Right hindlimb (tissue), 1 donor: ENCODE measurements at regions not wholly inside any gene's neighbourhood (a gene's known extent, or its start where the extent isn't known, plus 50 kb on each side); places are given as distances from the start of the nearest gene placed in this dataset.

Experiments used
- DNase-seq: peaks from one replicate; pipeline ENCODE4 v3.0.0-alpha.2; 2018

- no peak for DNase-seq
Measured at GRCh38 chr2:40507432-40507831, 55.5 kb upstream of the SLC8A1 start.

DNA sequence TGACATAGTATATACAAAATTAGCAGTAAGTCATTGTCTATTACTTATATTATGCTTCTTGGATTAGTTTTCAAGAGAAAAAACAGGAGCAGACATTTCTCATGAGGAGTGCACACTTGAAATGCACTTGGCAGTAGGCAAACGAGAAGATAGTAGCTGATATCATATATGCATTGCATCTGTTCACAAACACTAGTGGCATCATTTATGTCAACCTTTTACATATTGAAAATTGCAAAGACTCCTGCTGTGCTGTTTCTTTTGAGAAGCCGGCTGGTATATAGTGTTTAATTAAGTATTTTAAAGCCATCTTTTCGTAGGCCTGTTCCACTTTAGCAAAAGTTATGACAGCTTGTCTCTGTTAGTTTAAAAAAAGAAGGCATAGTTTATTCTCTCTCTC lies 58.4 kb upstream of the SLC8A1 start:
- DNase-seq: no peak

DNA sequence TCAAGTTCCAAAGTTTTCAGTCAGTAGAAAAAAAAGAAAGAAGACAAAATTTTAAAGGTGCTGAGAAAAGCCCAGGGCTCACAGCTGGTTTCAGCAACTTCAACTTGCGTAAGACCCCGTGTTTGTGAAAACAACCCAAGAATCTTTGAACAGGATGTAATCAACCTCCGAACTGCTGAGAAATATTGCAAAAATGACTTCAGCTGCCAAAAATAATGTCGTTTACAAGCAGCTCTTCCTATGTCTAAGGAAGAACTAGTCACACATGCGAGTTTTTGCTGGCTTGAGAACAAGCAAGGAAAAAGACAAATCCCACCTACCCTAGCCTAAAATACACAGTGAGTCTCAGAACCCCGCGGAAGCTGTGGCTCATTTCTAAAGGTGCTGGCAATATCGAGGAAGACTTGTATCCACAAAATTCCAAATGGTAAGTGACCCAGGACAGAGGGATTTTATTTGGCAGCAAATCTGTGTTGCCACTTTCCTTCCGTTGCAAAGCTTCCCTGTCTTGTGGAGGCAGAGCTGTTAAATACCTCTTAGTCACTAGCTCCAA lies 59.8 kb upstream of the SLC8A1 start:
- peak; percentile 33 for DNase-seq

DNA sequence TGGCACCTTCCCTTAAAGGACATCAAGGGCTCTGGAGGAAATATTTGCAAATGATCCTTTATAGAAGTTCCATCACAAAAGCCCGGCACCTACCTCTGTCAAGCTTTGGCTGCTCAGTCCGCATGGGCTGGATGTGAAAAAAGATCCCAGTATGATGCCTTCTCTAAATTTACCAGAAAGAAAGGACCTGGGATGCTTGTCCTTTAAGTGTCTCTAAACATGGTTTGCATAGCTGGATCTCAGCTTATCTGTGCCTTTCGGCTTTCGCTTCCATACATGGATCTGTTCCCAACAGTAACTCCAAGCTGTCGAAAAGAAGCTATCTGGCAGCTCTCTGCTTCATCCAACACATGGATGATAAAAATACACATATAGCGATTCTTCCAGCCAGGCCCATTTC lies 60.4 kb upstream of the SLC8A1 start:
- peak; percentile 22 for DNase-seq

DNA sequence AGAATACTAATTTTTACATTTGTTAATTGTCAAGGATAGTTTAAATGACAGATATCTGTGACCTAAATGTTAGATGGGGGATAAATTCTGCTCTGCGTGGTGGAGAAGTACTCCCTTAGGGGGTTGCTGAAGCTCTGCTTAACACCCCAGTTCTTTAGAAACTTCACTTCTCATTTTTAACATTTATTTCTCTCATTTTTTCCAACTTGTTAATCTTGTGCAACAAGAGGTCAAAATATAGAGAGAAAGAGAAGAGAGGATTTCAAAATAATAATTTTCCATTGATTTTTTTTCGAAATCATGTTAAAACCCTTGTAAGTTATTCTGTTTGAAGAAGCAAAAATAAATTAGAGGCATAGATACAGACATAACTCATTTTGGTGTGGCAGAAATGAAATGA lies 61.3 kb upstream of the SLC8A1 start:
- DNase-seq: no peak

GRCh38 chr2:40516604-40517003 lies 64.7 kb upstream of the SLC8A1 start:
- no peak for DNase-seq

DNA sequence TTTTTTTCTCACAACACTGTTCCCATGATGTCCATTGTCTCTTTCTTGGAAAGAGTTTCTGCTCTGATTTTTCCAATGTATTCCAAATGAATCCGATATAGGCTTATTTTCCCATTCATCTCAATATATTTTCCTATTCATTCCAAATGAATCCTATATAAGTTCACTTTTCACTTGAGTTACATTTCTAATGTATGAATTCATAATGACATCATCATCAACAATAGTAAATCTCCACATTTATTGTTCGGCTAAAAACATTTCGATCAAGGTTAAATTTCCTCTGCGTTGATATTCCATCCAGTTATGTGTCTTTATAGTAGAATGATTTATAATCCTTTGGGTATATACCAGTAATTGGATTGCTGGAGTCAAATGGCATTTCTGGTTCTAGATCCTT lies 76.7 kb upstream of the SLC8A1 start:
- DNase-seq: no peak

DNA sequence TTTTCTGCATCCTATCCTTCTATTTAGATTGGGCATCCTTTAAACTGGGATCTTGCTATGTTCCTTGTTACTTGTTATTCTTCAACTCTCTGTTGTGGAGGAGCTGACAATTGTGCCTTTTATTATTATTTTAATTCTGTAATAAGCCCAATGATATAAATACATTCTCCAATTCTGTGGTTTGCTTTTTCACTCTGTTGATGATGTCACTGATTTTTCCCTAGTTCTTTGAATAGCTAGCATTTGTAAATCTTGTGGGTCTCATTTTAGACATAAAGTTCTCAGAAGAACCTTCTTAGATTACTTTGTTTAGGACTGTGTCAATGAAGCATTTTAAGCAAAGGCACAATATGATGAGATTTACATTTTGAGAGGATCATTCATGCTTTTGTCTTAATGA lies 79.5 kb upstream of the SLC8A1 start:
- no peak for DNase-seq

DNA sequence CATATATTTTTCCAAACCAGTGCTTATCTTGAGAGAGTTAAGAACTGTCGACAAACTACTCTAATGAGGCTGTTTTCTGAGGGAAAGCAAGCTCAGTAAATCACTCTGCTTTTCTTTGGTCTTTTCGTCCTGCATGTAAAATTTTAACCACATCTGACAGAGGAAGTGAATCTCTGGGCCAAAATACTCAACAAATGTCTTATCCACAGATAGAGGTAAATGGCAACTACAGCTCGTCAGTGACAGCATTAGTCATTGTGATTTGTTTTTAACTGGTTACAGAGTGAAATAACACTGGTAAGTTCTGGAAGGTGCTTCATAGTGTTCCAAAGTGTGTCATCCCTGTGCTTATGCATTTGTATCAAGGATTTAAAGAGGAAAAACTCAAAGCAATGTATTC lies 82.6 kb upstream of the SLC8A1 start:
- DNase-seq: no peak

DNA sequence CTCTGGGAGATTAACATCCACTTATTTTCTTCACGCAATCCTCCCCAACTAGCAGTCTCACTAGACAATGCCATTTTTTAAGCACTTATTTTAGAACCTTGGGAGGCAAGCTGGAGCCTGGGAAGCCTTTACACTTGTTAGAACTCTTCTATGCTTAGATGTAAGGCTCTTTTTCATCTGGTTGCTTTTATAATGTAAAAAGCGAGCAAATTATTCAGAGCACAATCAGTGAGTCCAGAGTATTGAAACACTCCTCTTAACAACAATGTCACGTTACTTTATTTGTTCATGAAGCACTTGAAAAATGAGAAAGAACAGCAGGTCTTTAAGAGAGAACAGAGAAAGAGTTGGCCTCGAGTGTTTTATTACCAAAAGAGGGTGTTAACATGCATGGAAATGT lies 84.1 kb upstream of the SLC8A1 start:
- DNase-seq: no peak

DNA sequence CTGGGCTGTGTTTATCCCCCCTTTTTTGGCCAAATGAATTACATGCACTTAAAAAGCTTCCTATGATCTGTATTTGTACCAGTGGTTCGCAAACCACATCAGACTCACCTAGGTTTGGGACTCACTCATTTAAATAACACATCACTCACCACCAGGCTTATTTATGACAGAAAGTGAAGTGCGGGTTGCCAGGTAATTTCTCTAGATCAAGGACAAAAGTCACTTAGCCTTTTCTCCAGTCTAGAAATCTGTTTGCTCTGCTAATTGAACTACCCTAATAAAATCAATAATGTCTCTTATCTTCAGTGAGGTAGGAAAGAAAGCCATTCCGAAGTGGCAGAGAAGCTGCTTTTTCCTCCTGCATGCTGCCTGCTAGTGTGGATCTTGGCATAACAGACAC lies 88.1 kb upstream of the SLC8A1 start:
- DNase-seq: no peak

- no peak for DNase-seq
Measured at GRCh38 chr2:40543381-40543780, 91.5 kb upstream of the SLC8A1 start.

DNA sequence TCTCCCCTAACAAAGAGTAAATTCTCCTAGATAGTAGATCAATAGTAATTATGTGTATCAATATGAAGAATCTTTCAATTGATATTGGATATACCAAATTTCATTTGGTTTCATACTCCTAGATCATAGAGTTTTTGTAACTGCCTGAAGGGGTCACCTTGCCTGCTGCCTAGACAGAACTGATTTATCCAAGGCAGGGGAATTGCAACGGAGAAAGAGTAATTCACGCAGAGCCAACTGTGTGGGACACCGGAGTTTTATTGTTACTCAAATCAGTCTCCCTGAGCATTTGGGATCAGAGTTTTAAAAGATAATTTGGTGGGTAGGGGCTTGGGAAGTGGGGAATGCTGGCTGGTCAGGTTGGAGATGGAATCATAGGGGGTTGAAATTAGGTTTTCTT lies 92.2 kb upstream of the SLC8A1 start:
- no peak for DNase-seq

DNA sequence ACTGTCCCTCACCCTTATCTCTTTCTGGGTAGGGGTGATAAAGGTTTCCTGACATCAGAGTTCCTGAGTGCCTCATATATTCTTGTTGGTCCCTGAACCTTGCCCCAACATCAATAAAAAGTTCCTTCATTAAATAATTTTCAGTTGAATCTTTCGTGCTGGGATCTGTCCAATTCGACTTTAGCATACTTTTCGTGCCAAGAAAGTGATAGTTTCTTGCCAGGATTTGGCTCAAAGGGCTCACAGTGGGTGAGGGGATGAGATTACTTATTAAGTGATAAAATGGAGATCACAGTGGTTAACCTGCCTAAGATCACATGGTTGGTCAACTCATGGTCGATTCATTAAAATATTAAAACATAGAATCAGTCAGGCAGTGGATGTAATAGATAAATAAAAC lies 93.8 kb upstream of the SLC8A1 start:
- no peak for DNase-seq

GRCh38 chr2:40546439-40547191 lies 94.7 kb upstream of the SLC8A1 start:
- DNase-seq: no peak

- no peak for DNase-seq
Measured at GRCh38 chr2:40548521-40548920, 96.6 kb upstream of the SLC8A1 start.

DNA sequence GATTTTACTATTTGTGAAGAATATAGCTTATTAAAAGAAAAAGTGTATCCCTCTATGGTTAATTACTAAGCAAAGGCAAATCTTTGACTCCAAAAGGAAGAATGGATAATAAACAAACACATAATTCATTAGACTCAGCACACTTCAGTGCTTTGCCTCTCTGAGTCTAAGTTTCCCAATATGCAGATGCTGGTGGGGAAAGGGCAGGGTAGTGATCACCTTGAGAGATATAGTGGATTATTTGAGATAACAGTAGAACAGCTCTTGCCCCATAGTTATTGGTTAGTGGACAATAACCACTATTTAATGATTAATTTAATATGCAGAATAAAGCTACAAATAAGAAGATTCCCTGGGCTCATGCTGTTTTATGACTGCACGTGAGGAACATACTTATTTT lies 98.2 kb upstream of the SLC8A1 start:
- no peak for DNase-seq

- DNase-seq: no peak
Measured at GRCh38 chr2:40551081-40551480, 99.2 kb upstream of the SLC8A1 start.

DNA sequence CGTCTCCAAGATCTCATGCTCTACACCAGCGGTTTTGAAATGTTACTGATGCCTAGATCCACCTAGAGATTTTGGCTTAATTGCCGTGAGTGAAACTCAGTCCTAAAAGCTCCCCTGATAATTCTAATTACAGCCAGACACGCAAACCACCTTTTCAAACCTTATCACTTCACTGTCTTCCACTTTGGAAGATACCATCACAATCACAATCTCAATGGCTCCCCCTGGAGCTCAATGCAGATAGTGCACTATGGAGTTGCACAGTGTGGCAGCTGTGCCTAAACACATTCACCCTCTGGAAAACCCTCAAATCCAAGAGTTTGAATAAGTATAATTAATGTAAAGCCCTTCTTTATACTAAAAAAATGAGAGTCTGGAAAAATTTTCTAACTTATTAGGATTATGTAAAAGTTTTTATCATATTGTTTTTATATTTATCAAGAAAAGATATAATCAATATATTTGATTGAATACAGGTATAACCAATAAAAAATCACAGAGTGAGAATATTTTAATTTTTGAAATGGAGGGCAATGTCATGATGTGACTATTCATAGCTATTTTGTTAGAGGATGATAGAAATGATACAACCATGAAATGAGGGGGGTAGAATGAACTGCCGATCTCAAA lies 102.9 kb upstream of the SLC8A1 start:
- peak; percentile 33 for DNase-seq

DNA sequence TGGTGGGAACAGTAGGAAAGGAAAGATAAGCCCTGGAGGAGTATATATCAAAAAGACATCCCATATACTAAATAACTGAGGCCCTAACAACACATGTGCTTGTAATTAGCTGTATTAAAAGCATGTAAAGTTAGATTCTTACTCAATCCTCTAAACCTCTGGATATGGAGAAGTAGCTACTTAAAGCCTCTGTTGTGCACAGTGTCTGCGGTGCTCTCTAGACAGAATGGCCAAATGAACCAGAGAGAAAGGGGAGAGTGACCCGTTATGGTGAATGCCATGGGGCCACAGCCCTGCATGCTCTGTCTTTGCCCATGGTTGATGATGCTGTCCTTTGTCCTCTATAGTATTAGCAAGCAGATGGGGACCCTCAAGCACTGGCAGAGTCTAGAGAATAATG lies 104.4 kb upstream of the SLC8A1 start:
- no peak for DNase-seq

- no peak for DNase-seq
Measured at GRCh38 chr2:40556739-40557138, 104.8 kb upstream of the SLC8A1 start.

GRCh38 chr2:40558761-40559160 lies 106.9 kb upstream of the SLC8A1 start:
- DNase-seq: no peak

DNA sequence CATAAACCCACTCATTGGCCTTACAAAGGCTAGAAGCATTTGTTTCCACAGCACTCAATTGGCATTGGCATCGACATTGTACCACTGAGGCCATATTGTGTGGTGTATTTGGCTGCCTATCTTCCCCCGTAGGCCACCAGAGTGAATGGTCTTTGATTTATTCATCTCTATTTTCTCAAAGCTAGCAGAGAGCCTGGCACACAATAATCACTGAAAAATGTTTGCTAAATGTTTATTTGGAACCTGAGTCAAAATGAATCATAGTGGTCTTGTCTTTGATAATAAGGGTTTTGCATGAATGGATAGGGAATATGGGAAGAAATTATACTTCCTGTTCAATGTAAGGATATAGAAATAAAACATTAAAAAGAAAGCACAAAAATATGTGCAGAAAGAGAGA lies 107.3 kb upstream of the SLC8A1 start:
- no peak for DNase-seq

DNA sequence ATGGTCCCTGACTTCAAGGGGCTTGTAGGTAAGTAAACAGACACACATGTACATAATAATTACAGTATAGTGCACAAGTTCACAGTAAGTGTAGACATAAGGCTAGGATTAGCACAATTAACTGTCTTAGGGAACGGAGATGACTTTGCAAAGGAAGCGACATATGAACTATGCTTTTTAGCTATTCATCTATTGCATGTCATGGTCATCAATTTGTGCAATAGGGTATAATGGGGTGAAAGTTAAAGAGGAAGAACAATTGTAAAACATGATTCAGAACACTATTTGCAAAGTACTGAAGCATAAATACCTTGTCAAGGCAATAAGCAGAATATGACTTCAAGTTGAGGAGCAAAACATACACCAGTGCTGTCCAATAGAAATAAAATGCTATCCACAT lies 112.3 kb upstream of the SLC8A1 start:
- no peak for DNase-seq

DNA sequence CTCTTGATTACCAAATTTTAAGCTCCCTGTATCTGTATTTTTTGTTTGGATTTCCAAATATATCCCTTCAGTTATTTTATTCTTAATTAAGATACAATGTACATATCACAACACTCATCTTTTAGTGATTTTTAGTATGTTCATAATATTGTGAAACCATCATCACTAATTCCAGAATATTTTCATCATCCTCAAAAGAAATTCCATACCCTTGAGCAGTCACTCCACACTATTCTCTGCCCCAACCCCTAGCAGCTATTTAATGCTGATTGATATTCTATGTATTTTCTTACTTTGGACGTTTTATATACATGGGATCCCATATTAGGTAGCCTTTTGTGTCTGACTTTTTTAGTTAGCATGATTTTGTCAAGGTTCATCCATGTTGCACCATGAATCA lies 127.4 kb upstream of the SLC8A1 start:
- no peak for DNase-seq
